Memory B cell (primary cell): ENCODE measurements at regions not wholly inside any gene's neighbourhood (a gene's known extent, or its start where the extent isn't known, plus 50 kb on each side); places are given as distances from the start of the nearest gene placed in this dataset.
"Not testable (repeated sequence)": the region's sequence is repeated elsewhere in the genome, so short reads cannot be mapped to it uniquely, and the experiment has no call there.

Source experiments
- ATAC-seq: fragments of 150-1000 bp; cut with Tn5 transposase; 2 replicates; pipeline ENCODE4 v1.10.0; 2021; ENCODE audit warnings: low read depth, mild to moderate bottlenecking, moderate library complexity
- DNase-seq, 2 donors: peaks; one replicate each; pipeline ENCODE4 v3.0.0; 2022; ENCODE audit warnings: low spot score in 2 of 2
- H3K27ac Mint-ChIP-seq: one replicate; pipeline ENCODE4 v1.8.0; 2022; ENCODE audit warnings: mild to moderate bottlenecking, moderate library complexity, mixed read lengths
- H3K27me3 Mint-ChIP-seq: one replicate; pipeline ENCODE4 v1.8.0; 2022; ENCODE audit warnings: mixed read lengths
- H3K36me3 Mint-ChIP-seq: one replicate; pipeline ENCODE4 v1.8.0; 2022; ENCODE audit warnings: mild to moderate bottlenecking, mixed read lengths
- H3K4me1 Mint-ChIP-seq: one replicate; pipeline ENCODE4 v1.8.0; 2022; ENCODE audit warnings: mixed read lengths
- H3K4me3 Mint-ChIP-seq: one replicate; pipeline ENCODE4 v1.8.0; 2022; ENCODE audit warnings: mild to moderate bottlenecking, moderate library complexity, mixed read lengths
- H3K9me3 Mint-ChIP-seq: one replicate; pipeline ENCODE4 v1.8.0; 2022; ENCODE audit warnings: mixed read lengths

DNA sequence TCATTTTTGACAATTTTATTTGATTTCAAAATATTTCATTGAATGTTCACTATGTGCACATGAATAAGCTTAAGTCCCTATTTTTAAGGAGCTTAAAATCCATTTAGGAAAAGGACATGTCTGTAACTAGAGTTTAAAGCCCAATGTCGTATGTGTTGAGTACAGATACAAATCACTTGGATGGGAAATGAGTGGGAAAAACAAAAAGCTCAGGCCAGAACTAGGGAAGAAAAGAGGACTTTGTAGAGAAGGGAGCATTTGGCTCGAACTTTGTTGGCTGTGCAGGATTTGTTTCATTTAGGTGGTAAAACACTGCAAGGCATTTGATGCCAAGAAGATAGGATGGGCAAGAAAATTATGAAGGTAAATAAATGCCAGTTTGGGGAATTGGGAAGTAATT lies 653.1 kb upstream of the KCNMB2 start:
- DNase-seq: no peak
- ATAC-seq: no peak
- Mint-ChIP-seq H3K27ac (no peak overlapping the region), H3K4me1 (peaks cover 11% of the 10 kb centered on the region), H3K36me3 (no peaks in the 10 kb centered on the region), H3K9me3 (no peaks in the 10 kb centered on the region), H3K27me3 (no peaks in the 10 kb centered on the region), H3K4me3 (no peak overlapping the region)

DNA sequence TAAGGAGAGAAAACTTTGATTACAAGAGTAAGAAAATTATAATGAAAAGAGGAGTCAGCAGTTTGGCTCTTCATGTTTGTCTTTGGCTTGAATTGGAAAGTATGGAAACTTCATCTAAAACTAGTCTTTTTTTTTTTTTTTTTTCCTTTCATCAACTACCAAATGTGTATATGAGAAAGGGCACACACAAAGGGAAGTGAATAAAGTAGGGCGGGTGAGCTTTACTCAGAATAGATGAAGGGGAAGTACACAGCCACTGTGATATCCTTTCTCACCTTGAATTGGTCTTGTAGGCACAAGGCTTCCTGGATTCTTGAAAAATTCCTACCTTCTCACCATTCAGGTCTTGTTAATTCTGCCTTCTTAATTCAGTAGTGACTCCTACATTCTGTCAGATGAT lies 652.3 kb upstream of the KCNMB2 start:
- Mint-ChIP-seq H3K27me3 (no peaks in the 10 kb centered on the region), H3K9me3 (no peaks in the 10 kb centered on the region), H3K27ac (no peak overlapping the region), H3K36me3 (no peaks in the 10 kb centered on the region), H3K4me3 (no peak overlapping the region), H3K4me1 (peaks cover 11% of the 10 kb centered on the region)
- no peak for DNase-seq
- ATAC-seq: peak; percentile 73

DNA sequence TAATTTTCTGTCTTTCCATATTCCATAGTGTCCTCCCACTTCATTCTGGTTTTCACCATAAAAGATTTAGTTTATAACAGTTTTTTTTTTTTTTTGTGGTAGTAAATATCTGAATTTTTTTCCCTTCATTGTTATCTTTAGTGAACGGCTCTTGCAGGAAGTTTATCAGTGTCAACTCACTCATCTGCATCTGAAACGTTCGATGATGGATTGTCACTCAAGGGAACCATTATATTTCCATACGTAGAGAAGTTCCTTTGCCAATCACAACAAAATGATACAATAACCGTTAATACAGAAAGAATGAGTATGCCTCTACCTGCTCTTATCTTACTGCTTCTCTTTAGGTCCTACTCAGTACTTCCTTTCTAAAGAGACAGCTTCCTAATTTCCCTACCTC lies 651.2 kb upstream of the KCNMB2 start:
- peaks cover 11% of the 10 kb centered on the region for H3K4me1 Mint-ChIP-seq
- H3K36me3 Mint-ChIP-seq: no peaks in the 10 kb centered on the region
- H3K4me3 Mint-ChIP-seq: no peak overlapping the region
- H3K9me3 Mint-ChIP-seq: no peaks in the 10 kb centered on the region
- H3K27ac Mint-ChIP-seq: no peak overlapping the region
- DNase-seq: no peak
- ATAC-seq: no peak
- H3K27me3 Mint-ChIP-seq: no peaks in the 10 kb centered on the region

DNA sequence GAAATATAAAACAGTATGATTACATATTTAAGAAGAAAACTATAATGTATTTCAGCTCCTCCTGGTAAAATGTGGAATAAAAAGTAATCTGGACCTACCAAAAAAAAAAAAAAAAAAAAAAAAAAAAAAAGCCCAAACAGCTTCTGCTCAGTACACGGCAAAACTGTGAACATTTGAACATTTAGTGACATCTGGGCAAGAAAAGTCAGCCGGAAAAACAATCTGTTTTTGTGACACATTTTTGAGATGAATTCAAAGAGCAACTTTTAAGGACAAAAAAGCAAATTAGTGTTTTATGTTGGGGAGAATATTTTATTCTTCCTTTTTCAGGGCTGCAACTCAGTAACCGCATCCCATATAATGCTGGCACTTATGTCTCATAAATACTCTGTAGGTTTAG lies 649.7 kb upstream of the KCNMB2 start:
- H3K27me3 Mint-ChIP-seq: no peaks in the 10 kb centered on the region
- H3K36me3 Mint-ChIP-seq: no peaks in the 10 kb centered on the region
- peaks cover 11% of the 10 kb centered on the region for H3K4me1 Mint-ChIP-seq
- H3K9me3 Mint-ChIP-seq: no peaks in the 10 kb centered on the region
- DNase-seq (no peak), ATAC-seq (no peak)
- H3K4me3 Mint-ChIP-seq: no peak overlapping the region
- no peak overlapping the region for H3K27ac Mint-ChIP-seq

DNA sequence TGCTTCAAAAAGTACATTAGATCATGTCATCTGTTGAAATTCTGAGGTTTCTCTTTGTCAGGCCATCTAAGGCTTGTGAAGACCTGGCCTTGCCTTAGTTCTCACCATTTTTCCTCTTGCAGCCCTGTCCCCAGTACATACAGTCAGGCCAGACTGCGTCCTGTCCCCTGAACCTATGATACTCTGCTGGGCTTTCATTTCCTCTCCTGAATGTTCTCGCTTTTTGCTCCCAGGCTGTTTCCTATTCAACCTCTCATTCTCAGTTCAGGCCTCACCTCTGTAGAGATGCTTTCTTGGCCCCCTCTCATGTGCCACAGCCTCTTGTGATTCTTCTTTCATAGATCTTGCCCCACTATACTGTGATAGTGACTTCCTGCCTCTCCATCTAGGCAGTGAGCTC lies 648.8 kb upstream of the KCNMB2 start:
- DNase-seq (no peak), ATAC-seq (no peak)
- H3K4me3 Mint-ChIP-seq: no peak overlapping the region
- H3K36me3 Mint-ChIP-seq: no peaks in the 10 kb centered on the region
- H3K9me3 Mint-ChIP-seq: no peaks in the 10 kb centered on the region
- H3K27me3 Mint-ChIP-seq: no peaks in the 10 kb centered on the region
- H3K27ac Mint-ChIP-seq: no peak overlapping the region
- H3K4me1 Mint-ChIP-seq: peaks cover 11% of the 10 kb centered on the region

DNA sequence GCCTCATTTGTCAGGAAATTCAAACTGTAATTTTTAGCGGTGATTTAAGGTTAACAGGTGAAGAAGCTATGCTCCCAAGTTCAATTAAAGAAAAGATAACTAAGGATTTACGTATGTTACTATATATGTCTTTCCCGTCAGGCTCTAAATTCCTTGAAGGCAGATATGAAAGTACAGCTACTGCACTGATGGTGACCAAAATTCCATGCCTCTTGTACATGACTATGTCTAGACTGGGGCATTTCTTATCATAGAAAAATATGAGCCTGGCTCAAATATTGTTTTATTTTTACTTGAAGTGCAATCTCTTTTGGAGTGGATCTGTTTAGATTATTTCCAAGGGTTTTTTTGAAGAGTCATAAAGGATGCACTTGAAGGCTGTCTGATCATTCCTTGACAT lies 647.1 kb upstream of the KCNMB2 start:
- Mint-ChIP-seq H3K9me3 (no peaks in the 10 kb centered on the region), H3K4me3 (no peak overlapping the region), H3K4me1 (peaks cover 6% of the 10 kb centered on the region), H3K27me3 (no peaks in the 10 kb centered on the region), H3K36me3 (no peaks in the 10 kb centered on the region), H3K27ac (no peak overlapping the region)
- no peak for DNase-seq
- ATAC-seq: no peak

DNA sequence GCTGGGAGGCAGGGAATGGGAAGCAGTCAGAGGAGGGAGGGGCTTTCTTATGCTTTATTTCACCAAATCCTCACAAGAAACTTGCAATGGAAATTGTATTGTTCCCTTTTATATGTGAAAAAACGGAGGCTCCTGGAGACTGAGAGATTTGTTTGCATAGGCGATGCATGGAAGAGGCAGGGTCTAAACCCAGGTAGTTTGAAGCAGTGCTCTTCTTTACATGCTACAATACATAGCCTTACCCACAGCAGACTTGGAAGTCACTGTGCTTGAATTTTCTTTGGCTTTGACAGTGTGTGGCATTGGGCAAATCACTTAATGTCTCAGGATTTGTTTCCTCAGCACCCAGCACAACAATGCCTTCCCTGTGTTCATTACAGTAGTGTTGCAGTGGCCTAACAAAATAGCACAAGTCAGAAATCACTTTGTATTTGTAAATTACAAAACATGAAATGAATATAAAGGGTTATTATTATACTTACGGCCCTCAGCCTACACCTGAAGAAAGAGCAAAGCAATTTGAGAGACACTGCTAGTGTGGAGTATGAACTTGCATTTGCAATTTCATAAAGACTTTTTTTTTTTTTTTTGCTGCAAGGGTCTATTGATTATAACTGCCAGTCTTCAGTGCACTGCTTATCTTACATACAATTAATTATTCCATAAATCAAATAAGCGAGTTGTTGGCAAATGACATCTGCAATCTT lies 646.4 kb upstream of the KCNMB2 start:
- no peaks in the 10 kb centered on the region for H3K36me3 Mint-ChIP-seq
- H3K4me1 Mint-ChIP-seq: peaks cover 6% of the 10 kb centered on the region
- ATAC-seq: no peak
- no peak for DNase-seq
- no peaks in the 10 kb centered on the region for H3K9me3 Mint-ChIP-seq
- no peaks in the 10 kb centered on the region for H3K27me3 Mint-ChIP-seq
- H3K4me3 Mint-ChIP-seq: no peak overlapping the region
- H3K27ac Mint-ChIP-seq: no peak overlapping the region

DNA sequence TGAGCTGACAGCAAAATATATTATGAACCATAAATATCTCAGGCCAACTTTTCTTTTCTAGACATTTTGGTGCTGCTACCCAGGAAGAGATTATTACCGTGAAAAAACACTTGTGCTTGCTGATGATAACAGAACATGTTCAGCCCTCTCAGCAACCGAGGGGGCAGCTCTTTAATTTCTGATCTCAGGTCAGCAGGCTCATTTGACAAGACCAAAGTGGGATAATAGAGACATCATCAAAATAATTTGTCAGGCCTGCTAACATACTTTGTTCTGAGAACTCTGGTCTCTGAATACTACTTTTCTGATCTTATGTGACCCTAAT lies 645.9 kb upstream of the KCNMB2 start:
- Mint-ChIP-seq H3K36me3 (no peaks in the 10 kb centered on the region), H3K27me3 (no peaks in the 10 kb centered on the region), H3K4me3 (no peak overlapping the region), H3K4me1 (peaks cover 6% of the 10 kb centered on the region), H3K27ac (no peak overlapping the region), H3K9me3 (no peaks in the 10 kb centered on the region)
- DNase-seq: no peak
- no peak for ATAC-seq

DNA sequence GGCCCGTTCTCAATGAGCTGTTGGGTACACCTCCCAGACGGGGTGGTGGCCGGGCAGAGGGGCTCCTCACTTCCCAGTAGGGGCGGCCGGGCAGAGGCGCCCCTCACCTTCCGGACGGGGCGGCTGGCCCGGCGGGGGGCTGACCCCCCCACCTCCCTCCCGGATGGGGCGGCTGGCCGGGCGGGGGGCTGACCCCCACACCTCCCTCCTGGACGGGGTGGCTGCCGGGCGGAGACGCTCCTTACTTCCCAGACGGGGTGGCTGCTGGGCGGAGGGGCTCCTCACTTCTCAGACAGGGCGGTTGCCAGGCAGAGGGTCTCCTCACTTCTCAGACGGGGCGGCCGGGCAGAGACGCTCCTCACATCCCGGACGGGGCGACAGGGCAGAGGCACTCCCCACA lies 644.7 kb upstream of the KCNMB2 start:
- not testable (repeated sequence) for H3K4me1 Mint-ChIP-seq, H3K36me3 Mint-ChIP-seq, H3K9me3 Mint-ChIP-seq, ATAC-seq, H3K27me3 Mint-ChIP-seq, H3K27ac Mint-ChIP-seq, DNase-seq, H3K4me3 Mint-ChIP-seq

DNA sequence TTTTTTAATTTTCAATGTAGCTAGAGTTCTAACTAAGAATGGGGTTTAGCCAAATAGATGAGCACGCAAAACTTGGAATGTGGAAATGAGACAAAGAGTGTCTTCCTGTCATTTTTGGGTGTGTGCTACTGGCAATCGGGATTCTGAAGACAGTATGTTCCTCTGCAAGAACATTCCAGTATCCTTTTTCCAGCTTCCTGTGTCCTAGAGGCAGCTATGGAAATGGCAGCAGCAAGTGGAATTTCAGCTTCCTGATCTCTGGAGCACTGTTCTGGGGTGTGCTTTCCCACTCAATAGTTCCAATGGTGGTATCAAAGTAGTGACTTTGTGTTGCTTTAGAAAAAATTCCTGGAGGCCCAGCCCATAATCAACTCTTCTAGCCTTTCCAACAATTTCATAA lies 642.9 kb upstream of the KCNMB2 start:
- DNase-seq: no peak
- no peak for ATAC-seq
- no peak overlapping the region for H3K27ac Mint-ChIP-seq
- H3K4me1 Mint-ChIP-seq: no peaks in the 10 kb centered on the region
- H3K4me3 Mint-ChIP-seq: no peak overlapping the region
- peaks cover 3% of the 10 kb centered on the region for H3K36me3 Mint-ChIP-seq
- H3K9me3 Mint-ChIP-seq: peaks cover 5% of the 10 kb centered on the region
- H3K27me3 Mint-ChIP-seq: peaks cover 4% of the 10 kb centered on the region

DNA sequence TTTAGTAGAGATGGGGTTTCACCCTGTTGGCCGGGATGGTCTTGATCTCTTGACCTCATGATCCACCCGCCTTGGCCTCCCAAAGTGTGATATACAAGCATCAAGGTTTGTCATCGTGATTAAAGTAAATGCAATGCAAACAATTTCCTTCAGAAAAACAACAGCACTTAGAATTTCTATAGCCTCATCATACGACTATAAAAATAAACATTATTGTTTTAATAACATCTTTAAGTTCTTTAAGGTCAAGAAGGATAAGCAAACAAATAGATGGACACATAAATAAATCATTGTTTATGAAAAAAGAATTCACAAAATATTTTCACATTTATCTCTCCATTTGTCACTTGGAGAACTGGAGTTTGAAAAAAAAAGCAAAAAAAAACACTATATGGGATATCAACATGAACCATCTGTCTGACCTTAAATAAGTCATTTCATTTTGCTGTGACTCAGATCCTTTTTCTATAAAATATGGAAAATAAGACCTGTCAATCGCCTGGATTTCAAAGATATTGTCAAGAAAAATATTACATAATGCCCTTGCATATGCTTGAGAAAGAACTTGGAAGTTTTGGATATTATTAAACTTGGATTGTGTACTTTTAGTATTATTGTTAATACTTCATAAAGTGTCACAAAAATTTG lies 642.0 kb upstream of the KCNMB2 start:
- no peak overlapping the region for H3K4me3 Mint-ChIP-seq
- no peak overlapping the region for H3K27ac Mint-ChIP-seq
- peaks cover 4% of the 10 kb centered on the region for H3K27me3 Mint-ChIP-seq
- DNase-seq (no peak), ATAC-seq (no peak)
- H3K4me1 Mint-ChIP-seq: no peaks in the 10 kb centered on the region
- H3K9me3 Mint-ChIP-seq: peaks cover 5% of the 10 kb centered on the region
- H3K36me3 Mint-ChIP-seq: peaks cover 3% of the 10 kb centered on the region

DNA sequence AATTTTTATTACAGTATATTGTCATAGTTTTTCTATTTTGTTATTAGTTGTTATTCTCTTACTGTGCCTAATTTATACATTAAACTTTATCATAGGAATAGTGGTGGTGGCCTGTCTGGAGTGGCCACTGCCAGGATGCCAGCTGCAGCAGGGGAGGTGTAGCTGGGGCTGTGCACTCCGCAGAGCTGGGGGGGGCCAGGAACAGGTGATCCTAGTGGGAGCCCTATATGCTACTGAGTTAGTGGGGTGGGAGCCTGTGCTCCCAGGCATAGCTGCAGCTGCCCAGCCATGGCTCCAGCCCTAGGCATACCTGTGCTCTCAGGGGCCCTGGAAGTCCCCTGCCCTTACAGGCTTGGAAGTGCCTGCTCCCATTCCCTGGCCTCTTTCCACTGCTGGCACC lies 638.1 kb upstream of the KCNMB2 start:
- no peak overlapping the region for H3K4me3 Mint-ChIP-seq
- ATAC-seq (no peak), DNase-seq (no peak)
- H3K4me1 Mint-ChIP-seq: no peaks in the 10 kb centered on the region
- H3K27me3 Mint-ChIP-seq: peaks cover 4% of the 10 kb centered on the region
- peaks cover 5% of the 10 kb centered on the region for H3K36me3 Mint-ChIP-seq
- H3K27ac Mint-ChIP-seq: no peak overlapping the region
- peaks cover 7% of the 10 kb centered on the region for H3K9me3 Mint-ChIP-seq

DNA sequence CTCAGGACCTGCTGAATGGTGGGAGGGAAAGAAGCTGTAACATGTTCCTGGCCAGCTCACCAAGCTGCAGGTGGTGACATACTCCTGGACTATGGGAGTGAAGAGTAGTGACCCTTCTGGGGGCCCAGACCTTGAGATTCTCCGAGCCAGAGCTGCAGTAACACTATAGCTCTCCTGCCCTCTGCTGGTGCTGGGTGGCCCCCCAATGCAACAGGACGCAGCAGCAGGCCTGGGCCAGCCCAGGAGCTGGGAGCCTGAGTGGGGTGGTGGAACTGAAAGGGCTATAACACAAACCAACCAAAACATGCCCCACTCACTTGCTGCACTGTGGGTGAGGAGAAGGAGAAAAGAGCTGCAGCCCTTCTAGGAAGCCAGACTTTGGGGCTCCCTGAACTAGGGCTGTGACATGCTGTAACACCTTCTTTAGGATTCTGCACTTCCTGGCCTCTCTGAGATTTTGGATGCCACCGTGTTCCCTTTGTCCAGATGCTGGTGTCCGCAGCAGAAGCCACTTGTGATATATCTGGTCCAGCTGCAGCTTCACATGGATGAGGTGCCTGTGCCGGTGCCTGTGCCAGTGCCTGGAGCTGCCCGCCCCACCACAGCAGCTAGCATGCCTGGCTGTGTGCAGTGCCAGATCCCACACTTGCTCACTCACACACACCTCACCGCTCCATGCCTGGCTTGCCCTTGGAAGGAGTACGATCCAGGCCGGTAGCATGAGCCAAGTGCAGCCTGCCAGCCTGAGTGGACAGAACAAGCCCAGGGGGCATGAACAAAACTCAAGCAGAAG lies 636.8 kb upstream of the KCNMB2 start:
- peaks cover 5% of the 10 kb centered on the region for H3K36me3 Mint-ChIP-seq
- H3K27me3 Mint-ChIP-seq: peaks cover 4% of the 10 kb centered on the region
- H3K4me1 Mint-ChIP-seq: no peaks in the 10 kb centered on the region
- H3K27ac Mint-ChIP-seq: no peak overlapping the region
- ATAC-seq (no peak), DNase-seq (no peak)
- no peak overlapping the region for H3K4me3 Mint-ChIP-seq
- H3K9me3 Mint-ChIP-seq: peaks cover 7% of the 10 kb centered on the region

DNA sequence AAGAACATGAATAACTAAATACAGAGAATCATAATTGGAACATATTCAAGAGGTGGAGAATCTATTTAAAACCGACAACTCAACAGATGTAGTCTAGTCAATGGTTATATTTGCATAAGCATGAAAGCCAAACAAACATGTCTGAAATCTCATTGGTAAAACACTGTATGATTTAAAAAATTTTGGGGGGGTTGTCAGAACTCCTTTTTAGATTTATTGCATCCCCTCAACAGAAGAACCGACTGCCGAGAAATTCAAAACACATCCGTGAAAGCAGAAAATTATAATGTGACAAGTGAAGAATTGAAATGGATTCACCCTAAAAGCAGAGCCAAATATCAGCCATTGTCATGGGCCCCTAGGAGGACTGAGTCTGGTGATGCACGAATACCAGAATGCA lies 633.4 kb upstream of the KCNMB2 start:
- H3K36me3 Mint-ChIP-seq: peaks cover 2% of the 10 kb centered on the region
- H3K4me3 Mint-ChIP-seq: no peak overlapping the region
- H3K4me1 Mint-ChIP-seq: no peaks in the 10 kb centered on the region
- DNase-seq (no peak), ATAC-seq (no peak)
- no peaks in the 10 kb centered on the region for H3K27me3 Mint-ChIP-seq
- no peak overlapping the region for H3K27ac Mint-ChIP-seq
- peaks cover 3% of the 10 kb centered on the region for H3K9me3 Mint-ChIP-seq
